Testis (tissue), 2 donors: ENCODE measurements at regions not wholly inside any gene's neighbourhood (a gene's known extent, or its start where the extent isn't known, plus 50 kb on each side); places are given as distances from the start of the nearest gene placed in this dataset.

ENCODE experiments used
- DNase-seq: peaks from one replicate; pipeline ENCODE4 v3.0.0-alpha.2; 2019
- H3K27ac ChIP-seq, 2 donors: fragments of 200-600 bp; sonication (generic); one replicate each; pipeline ENCODE4 v1.5.1; 2019
- H3K27me3 ChIP-seq: fragments of 200-600 bp; sonication (generic); one replicate; pipeline ENCODE4 v1.5.1; 2019
- H3K36me3 ChIP-seq: fragments of 200-600 bp; sonication (generic); one replicate; pipeline ENCODE4 v1.5.1; 2017; ENCODE audit warnings: low read depth; ENCODE audit errors: missing control alignments
- H3K4me1 ChIP-seq: fragments of 200-600 bp; sonication (generic); one replicate; pipeline ENCODE4 v1.5.1; 2019
- H3K4me3 ChIP-seq, 2 donors: fragments of 200-600 bp; sonication (generic); one replicate each; pipeline ENCODE4 v1.5.1; 2017 to 2019
- H3K9me3 ChIP-seq: fragments of 200-600 bp; sonication (generic); one replicate; pipeline ENCODE4 v1.5.1; 2017
- CTCF ChIP-seq, 3 experiments: fragments of 450-650 bp in 2 of 3; fragments of 200-600 bp in 1 of 3; sonication (generic) in 1 of 3; IDR thresholded peaks; one replicate each; pipeline ENCODE4 v1.5.1; 2016 to 2019; ENCODE audit warnings: antibody characterized with exemption in 3 of 3, mild to moderate bottlenecking in 2 of 3, moderate library complexity in 1 of 3
- POLR2A ChIP-seq: fragments of 450-650 bp; IDR thresholded peaks from one replicate; pipeline ENCODE4 v1.6.1; 2017; ENCODE audit warnings: antibody characterized with exemption, mild to moderate bottlenecking, moderate library complexity
- WGBS, 2 donors: methylation state at CpG; one replicate each; pipeline ENCODE4 v1.1.5; 2018; 5-methylcytosine and 5-hydroxymethylcytosine counted together
- intact Hi-C: fragments of 100-400 bp; cut with DNase I; formaldehyde crosslinking; loops from one replicate; pipeline ENCODE4 v1.15.1; 2023; ENCODE audit warnings: low total_unique reads

GRCh38 chr4:17272154-17272553 lies 239.7 kb downstream of the QDPR start:
- no peak for DNase-seq
- intact Hi-C loops: no loop called here
- Histone ChIP-seq H3K27me3 (no peaks in the 10 kb centered on the region), H3K36me3 (no peaks in the 10 kb centered on the region), H3K4me1 (peaks cover 20% of the 10 kb centered on the region), H3K27ac (no peak overlapping the region), H3K9me3 (no peaks in the 10 kb centered on the region), H3K4me3 (no peak overlapping the region)
- 68 to 86% methylated on average over 6 of the region's 6 CpGs for WGBS, 2 donors
- TF ChIP-seq POLR2A (no peak), CTCF (IDR thresholded peaks at IDR 0.05) (no peak)

DNA sequence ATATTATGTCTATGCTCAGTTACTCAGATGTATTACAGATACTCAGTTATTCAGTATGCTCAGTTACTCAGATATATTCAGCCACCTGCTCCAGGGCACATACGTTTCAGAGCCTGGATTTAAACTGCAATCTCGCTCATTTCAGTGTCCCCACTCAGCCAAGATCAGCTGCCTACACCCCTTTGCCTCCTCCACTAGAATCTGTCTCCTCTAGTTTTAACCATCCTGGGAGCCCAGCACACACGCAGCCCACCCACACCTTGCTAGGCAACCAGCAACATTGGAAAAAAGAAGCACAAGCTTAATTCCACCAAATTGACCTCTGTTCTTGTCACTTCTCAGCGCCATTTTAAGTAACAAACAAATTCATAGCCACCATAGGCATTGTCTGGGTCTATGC lies 246.2 kb downstream of the QDPR start:
- DNase-seq: no peak
- Histone ChIP-seq H3K27me3 (no peaks in the 10 kb centered on the region), H3K4me3 (no peak overlapping the region), H3K4me1 (no peaks in the 10 kb centered on the region), H3K27ac (no peak overlapping the region), H3K9me3 (no peaks in the 10 kb centered on the region), H3K36me3 (no peaks in the 10 kb centered on the region)
- intact Hi-C loops: no loop called here
- TF ChIP-seq POLR2A (no peak), CTCF (IDR thresholded peaks at IDR 0.05) (no peak)
- 88 to 95% methylated on average over 4 of the region's 4 CpGs for WGBS, 2 donors

DNA sequence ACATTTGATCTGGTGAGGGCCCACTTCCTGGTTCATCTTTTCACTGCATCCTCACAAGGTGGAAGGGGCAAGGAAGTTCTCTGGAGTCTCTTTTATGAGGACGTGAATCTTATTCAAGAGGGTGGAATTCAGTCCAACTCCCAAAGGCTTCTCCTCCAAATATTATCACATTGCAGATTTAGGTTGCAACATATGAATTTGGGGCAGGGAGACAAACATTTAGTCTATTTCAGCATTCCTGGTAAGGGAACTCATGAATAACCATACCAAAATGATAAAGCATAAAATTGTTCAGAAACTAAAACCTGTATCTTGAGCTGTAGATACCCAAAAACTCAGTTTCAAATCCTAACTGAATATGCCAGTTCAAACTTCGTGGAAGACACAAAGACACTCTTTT lies 246.8 kb downstream of the QDPR start:
- Histone ChIP-seq H3K4me1 (no peaks in the 10 kb centered on the region), H3K9me3 (no peaks in the 10 kb centered on the region), H3K27ac (no peak overlapping the region), H3K27me3 (no peaks in the 10 kb centered on the region), H3K4me3 (no peak overlapping the region), H3K36me3 (no peaks in the 10 kb centered on the region)
- DNase-seq: no peak
- intact Hi-C loops: no loop called here
- TF ChIP-seq CTCF (IDR thresholded peaks at IDR 0.05) (no peak), POLR2A (no peak)
- WGBS, 2 donors: 68 to 75% methylated on average over 2 of the region's 2 CpGs

DNA sequence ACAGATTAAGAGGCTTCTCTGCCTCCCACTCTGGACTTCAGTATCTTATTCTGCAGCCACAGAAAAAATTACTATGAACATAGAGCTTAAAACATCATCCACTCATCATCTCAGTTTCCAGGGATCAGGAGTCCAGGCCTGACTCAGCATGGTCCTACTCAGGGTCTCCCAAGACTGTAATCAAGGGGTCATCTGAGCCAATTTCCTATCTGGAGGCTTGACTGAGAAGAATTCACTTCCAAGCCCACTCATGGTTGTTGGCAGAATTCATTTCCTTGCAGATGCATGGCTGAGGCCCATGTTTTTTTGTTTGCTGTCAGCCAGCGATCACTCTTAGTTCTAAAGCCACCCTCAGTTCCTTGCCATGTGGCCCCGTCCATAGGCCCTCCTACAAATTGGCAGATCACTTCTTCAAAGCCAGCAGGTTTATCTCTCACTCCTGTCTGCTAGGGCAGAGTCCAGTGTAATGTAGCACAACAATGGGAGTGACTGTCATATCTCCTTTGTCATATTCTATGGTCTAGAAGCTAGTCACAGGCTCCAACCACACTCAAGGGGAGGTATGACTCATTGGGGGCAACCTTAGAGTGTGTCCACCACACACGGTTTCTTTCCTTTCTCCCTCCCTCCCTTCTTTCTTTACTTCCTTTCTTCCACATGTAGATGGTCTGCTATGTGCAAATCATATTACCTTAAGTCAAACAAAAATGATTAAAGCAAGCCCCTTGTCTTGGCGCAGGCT lies 251.6 kb downstream of the QDPR start:
- TF ChIP-seq CTCF (IDR thresholded peaks at IDR 0.05) (no peak), POLR2A (no peak)

DNA sequence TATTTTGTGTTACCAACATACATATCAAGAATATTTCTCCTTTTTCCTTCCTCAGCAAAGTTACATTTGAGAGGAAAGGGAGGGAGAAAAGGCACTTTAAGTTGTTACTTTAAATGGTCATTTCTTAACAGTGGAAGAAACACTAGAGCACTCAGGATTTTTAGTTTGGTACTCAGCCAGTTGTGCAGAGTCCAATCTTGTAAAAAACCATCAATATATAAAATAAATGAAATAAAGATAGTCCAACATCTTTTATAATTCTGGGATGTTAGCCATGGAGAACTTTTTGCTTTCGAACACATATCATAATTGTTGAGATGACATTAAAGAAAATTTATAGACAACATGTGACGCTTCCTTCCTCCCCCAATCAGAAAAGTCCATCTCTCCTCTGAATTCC lies 253.8 kb downstream of the QDPR start:
- Histone ChIP-seq H3K4me1 (no peaks in the 10 kb centered on the region), H3K4me3 (no peak overlapping the region), H3K27me3 (no peaks in the 10 kb centered on the region), H3K36me3 (no peaks in the 10 kb centered on the region), H3K9me3 (no peaks in the 10 kb centered on the region), H3K27ac (no peak overlapping the region)
- DNase-seq: no peak
- intact Hi-C loops: no loop called here
- TF ChIP-seq CTCF (IDR thresholded peaks at IDR 0.05) (no peak), POLR2A (no peak)
- 86 to 95% methylated on average over 2 of the region's 2 CpGs for WGBS, 2 donors

More for the DNA sequence above, 251.6 kb downstream of the QDPR start:
- intact Hi-C loops: no loop called here
- no peak for DNase-seq
- Histone ChIP-seq H3K27ac (no peak overlapping the region), H3K4me3 (no peak overlapping the region), H3K36me3 (no peaks in the 10 kb centered on the region), H3K4me1 (no peaks in the 10 kb centered on the region), H3K27me3 (no peaks in the 10 kb centered on the region), H3K9me3 (no peaks in the 10 kb centered on the region)
- 92 to 95% methylated on average over 4 of the region's 4 CpGs for WGBS, 2 donors
